Liver (tissue), 3 donors: ENCODE measurements at regions not wholly inside any gene's neighbourhood (a gene's known extent, or its start where the extent isn't known, plus 50 kb on each side); places are given as distances from the start of the nearest gene placed in this dataset.

Source experiments
- CTCF ChIP-seq: fragments of 150-350 bp; IDR thresholded peaks from 2 replicates; pipeline ENCODE4 v1.5.1; 2017; ENCODE audit warnings: improper control_type of control experiment, low read depth, low read length; ENCODE audit not compliant: missing input control
- RXRA ChIP-seq, 2 donors: IDR thresholded peaks; 2 replicates each; pipeline ENCODE4 v1.6.1; 2017 to 2018; ENCODE audit warnings: antibody characterized with exemption in 2 of 2, mild to moderate bottlenecking in 1 of 2
- TF ChIP-seq, protein P1 (sequence below): IDR thresholded peaks from 2 replicates; pipeline ENCODE4 v1.6.1; 2016; ENCODE audit warnings: antibody characterized with exemption, mild to moderate bottlenecking
- donor health status: healthy.
- donor health status: healthy.

DNA sequence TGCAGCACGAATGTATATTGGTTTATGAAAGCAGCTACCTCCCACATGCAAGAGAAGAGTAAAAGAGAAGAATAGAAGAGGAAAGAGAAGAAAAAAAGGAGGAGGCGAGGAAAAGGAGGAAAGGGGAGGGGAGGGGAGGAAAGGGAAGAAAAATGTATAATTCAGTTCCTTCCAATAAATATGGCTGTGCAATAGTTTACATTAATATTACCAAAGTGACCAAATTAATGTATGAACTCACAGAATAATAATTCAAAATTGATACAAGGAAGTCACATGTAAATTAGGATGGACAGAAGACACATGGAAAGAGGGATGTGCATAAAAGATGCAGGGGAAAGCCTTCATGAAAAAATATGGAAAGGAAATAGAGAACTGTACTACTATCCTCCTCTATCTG lies 172.5 kb downstream of the SLC38A4 start:
- TF ChIP-seq CTCF (no peak), RXRA (IDR thresholded peaks at IDR 0.05) (no peak)
- TF ChIP-seq, protein P1, sequence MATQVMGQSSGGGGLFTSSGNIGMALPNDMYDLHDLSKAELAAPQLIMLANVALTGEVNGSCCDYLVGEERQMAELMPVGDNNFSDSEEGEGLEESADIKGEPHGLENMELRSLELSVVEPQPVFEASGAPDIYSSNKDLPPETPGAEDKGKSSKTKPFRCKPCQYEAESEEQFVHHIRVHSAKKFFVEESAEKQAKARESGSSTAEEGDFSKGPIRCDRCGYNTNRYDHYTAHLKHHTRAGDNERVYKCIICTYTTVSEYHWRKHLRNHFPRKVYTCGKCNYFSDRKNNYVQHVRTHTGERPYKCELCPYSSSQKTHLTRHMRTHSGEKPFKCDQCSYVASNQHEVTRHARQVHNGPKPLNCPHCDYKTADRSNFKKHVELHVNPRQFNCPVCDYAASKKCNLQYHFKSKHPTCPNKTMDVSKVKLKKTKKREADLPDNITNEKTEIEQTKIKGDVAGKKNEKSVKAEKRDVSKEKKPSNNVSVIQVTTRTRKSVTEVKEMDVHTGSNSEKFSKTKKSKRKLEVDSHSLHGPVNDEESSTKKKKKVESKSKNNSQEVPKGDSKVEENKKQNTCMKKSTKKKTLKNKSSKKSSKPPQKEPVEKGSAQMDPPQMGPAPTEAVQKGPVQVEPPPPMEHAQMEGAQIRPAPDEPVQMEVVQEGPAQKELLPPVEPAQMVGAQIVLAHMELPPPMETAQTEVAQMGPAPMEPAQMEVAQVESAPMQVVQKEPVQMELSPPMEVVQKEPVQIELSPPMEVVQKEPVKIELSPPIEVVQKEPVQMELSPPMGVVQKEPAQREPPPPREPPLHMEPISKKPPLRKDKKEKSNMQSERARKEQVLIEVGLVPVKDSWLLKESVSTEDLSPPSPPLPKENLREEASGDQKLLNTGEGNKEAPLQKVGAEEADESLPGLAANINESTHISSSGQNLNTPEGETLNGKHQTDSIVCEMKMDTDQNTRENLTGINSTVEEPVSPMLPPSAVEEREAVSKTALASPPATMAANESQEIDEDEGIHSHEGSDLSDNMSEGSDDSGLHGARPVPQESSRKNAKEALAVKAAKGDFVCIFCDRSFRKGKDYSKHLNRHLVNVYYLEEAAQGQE, result no peak
